Neutrophil (primary cell): ENCODE measurements at regions not wholly inside any gene's neighbourhood (a gene's known extent, or its start where the extent isn't known, plus 50 kb on each side); places are given as distances from the start of the nearest gene placed in this dataset.

ENCODE experiments used
- H3K27ac ChIP-seq: fragments of 200-600 bp; sonication (generic); 2 replicates; pipeline ENCODE4 v1.5.1; 2016; ENCODE audit warnings: mild to moderate bottlenecking, moderate library complexity
- H3K27me3 ChIP-seq: fragments of 200-600 bp; sonication (generic); 2 replicates; pipeline ENCODE4 v1.6.0; 2016; ENCODE audit warnings: mild to moderate bottlenecking
- H3K36me3 ChIP-seq: fragments of 200-600 bp; sonication (generic); 2 replicates; pipeline ENCODE4 v1.5.1; 2017
- H3K4me1 ChIP-seq, 2 experiments: fragments of 200-600 bp in 1 of 2; sonication (generic) in 1 of 2; 1 replicate in 1 of 2; 2 replicates in 1 of 2; pipeline versions ENCODE4 v1.5.1 to v1.6.1; 2013 to 2016; ENCODE audit warnings: low read depth in 1 of 2, low read length in 1 of 2, mild to moderate bottlenecking in 1 of 2, moderate library complexity in 1 of 2; ENCODE audit not compliant: control insufficient read depth in 1 of 2, insufficient read depth in 1 of 2
- H3K4me3 ChIP-seq, 2 experiments: fragments of 200-600 bp in 1 of 2; sonication (generic) in 1 of 2; 1 replicate in 1 of 2; 2 replicates in 1 of 2; pipeline ENCODE4 v1.5.1; 2013 to 2016; ENCODE audit warnings: low read depth in 1 of 2, low read length in 1 of 2, mild to moderate bottlenecking in 1 of 2, moderate library complexity in 1 of 2
- H3K9me3 ChIP-seq: fragments of 200-600 bp; sonication (generic); 2 replicates; pipeline ENCODE4 v1.5.1; 2016
- CTCF ChIP-seq: fragments of 200-600 bp; sonication (generic); IDR thresholded peaks from 2 replicates; pipeline ENCODE4 v1.5.1; 2016; ENCODE audit warnings: antibody characterized with exemption

- Histone ChIP-seq H3K27ac (no peak overlapping the region), H3K9me3 (no peaks in the 10 kb centered on the region), H3K4me3 (no peak overlapping the region), H3K4me1 (no peaks in the 10 kb centered on the region), H3K27me3 (no peaks in the 10 kb centered on the region), H3K36me3 (no peaks in the 10 kb centered on the region)
- TF ChIP-seq CTCF: no peak
Measured at GRCh38 chr1:65486613-65487012, 66.1 kb downstream of the LEPR start.

GRCh38 chr1:65489481-65489880 lies 69.0 kb downstream of the LEPR start:
- Histone ChIP-seq H3K4me1 (no peaks in the 10 kb centered on the region), H3K36me3 (no peaks in the 10 kb centered on the region), H3K27me3 (no peaks in the 10 kb centered on the region), H3K9me3 (no peaks in the 10 kb centered on the region), H3K4me3 (no peak overlapping the region), H3K27ac (no peak overlapping the region)
- no peak for TF ChIP-seq CTCF

GRCh38 chr1:65490231-65491009 lies 70.0 kb downstream of the LEPR start:
- no peak for TF ChIP-seq CTCF
- no peak overlapping the region for H3K27ac ChIP-seq
- no peak overlapping the region for H3K4me3 ChIP-seq
- no peaks in the 10 kb centered on the region for H3K4me1 ChIP-seq
- H3K9me3 ChIP-seq: no peaks in the 10 kb centered on the region
- H3K36me3 ChIP-seq: no peaks in the 10 kb centered on the region
- no peaks in the 10 kb centered on the region for H3K27me3 ChIP-seq

- no peak for TF ChIP-seq CTCF
- Histone ChIP-seq H3K9me3 (no peaks in the 10 kb centered on the region), H3K4me1 (no peaks in the 10 kb centered on the region), H3K27ac (no peak overlapping the region), H3K36me3 (no peaks in the 10 kb centered on the region), H3K27me3 (no peaks in the 10 kb centered on the region), H3K4me3 (no peak overlapping the region)
Measured at GRCh38 chr1:65491472-65491871, 71.0 kb downstream of the LEPR start.

- no peaks in the 10 kb centered on the region for H3K36me3 ChIP-seq
- H3K27me3 ChIP-seq: no peaks in the 10 kb centered on the region
- no peak overlapping the region for H3K27ac ChIP-seq
- no peaks in the 10 kb centered on the region for H3K9me3 ChIP-seq
- TF ChIP-seq CTCF: no peak
- H3K4me3 ChIP-seq: no peak overlapping the region
- H3K4me1 ChIP-seq: no peaks in the 10 kb centered on the region
Measured at GRCh38 chr1:65493802-65494201, 73.3 kb downstream of the LEPR start.
